SIG-M5 treated with dmso at 0.1 percent for 504 hours (cell line): ENCODE measurements at regions not wholly inside any gene's neighbourhood (a gene's known extent, or its start where the extent isn't known, plus 50 kb on each side); places are given as distances from the start of the nearest gene placed in this dataset.

ENCODE experiments used
- DNase-seq: peaks from one replicate; lab custom pipeline; 2025; ENCODE audit not compliant: unreplicated experiment; lab: John Stamatoyannopoulos, UW

DNA sequence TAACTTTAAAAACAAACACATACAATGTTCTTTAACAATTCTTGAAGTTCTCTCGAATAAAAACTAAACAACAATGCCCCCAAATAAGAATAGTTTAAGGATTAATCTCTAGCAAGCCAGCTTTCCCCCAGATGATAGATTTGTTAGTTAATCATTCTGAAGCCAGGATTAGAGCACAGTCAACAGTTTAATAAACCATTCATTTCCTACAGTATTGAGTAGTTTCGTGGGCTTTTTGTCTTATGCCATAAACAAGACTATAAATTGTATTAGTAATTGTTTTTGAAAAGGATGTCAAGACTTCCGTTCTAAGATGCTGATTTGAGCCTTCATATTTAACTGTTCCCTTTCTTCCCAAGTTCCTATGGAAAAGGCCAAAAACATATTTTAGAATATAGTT is 136.6 kb downstream of the PIK3R1 start:
- DNase-seq: no peak

DNA sequence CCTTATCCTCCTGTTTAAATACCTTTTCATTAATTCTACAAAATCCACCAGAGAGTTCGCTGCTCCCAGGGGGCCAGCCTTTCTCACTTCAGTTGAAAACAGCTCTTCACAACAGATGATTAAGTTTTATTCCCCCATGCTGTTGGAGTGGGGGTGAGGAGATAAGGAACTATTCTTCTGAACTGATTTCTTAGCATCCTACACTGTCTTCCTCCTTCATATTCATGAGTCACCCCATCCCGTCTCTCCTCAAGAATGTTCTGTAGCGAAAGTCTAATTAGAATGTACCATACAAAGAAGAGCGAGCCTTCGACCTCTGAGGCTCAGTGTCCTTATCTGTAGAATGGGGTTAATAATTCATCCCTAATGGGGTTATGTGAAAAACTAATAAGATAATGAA is 138.0 kb downstream of the PIK3R1 start:
- DNase-seq: no peak

DNA sequence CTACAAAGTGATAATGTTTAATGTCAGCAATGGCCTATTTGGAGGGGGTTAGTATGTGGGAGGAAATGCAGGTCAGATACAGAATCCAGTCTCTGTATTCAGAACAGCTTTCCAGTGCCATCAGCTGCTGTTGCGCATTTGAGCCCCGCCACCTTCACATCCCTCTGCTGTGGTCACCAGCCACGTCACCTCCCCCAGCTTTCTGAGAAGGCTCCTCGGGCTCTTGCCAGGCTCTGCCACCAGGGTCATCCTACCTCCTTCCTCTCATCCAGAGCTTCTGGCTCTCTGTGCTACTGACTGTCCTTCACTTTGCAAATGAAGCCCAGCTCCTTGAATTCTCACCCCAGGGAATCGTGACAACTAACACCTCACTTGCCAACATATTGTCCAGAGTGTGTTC is 138.8 kb downstream of the PIK3R1 start:
- no peak for DNase-seq

DNA sequence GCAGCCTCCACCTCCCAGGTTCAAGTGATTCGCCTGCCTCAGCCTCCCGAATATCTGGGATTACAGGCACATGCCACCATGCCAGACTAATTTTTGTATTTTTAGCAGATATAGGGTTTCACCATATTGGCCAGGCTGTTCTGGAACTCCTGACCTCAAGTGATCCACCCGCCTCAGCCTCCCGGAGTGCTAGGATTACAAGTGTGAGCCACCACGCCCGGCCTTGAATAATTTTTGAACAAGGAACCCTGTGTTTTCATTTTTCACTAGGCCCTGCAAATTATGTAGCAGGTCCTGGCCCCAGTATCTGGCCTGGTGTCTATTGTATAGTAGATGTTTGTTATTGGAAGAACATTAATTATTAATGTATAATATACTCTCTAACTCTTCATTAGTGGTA is 140.7 kb downstream of the PIK3R1 start:
- no peak for DNase-seq

DNA sequence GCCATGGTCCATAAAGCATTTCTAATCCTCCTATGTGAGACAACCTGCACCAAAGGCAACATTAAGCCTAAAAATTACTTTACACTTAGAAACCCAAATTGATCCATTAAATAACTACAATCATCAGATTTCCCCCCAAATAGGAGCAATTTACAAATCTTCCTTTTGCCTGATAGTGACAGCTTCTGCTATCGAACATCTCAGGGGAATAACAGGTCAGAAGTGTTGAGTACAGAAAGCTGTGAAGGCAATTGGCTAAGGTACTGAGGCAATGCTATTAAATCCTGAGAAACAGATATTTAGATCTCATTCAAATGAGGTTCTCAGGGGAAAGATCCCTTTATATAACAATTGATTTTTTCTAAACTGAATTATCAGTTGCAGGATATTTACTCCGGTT is 141.1 kb downstream of the PIK3R1 start:
- no peak for DNase-seq

DNA sequence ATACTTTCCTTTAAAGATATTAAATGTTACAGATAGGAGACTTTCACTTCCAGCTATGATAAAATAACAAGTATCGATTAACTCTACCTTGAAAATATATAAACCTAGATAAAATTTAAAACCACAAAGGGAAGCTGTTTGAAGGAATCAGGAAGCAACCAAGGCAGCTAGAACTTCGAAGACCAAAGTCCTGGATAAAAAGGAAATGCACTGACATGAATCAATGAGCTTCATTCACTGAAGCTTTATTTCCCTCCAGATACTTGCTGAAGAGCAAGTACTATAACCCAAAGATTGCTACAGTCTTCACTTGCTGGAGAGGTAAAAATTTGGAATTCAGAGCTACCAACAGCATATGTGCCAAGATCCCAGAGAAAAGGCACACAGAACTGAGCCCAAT is 144.1 kb downstream of the PIK3R1 start:
- no peak for DNase-seq

DNA sequence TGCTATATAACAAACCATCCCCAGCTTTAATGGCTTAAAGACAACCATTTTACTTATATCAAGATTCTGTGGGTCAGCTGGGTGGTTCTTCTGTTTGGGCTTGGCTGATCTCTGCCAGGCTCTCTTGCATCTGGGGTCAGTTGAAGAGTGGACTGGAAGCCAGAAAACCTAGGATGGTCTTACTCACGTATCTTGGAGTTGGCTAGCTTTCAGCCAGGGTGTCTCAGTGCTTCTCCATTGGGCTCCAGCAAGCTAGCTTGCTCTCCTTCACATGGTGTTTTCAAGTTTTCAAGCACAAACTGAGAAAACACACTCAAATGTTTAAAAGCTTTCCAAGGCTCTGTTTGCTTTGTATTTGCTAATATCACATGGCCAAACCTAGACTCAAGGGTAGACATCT is 146.8 kb downstream of the PIK3R1 start:
- no peak for DNase-seq

DNA sequence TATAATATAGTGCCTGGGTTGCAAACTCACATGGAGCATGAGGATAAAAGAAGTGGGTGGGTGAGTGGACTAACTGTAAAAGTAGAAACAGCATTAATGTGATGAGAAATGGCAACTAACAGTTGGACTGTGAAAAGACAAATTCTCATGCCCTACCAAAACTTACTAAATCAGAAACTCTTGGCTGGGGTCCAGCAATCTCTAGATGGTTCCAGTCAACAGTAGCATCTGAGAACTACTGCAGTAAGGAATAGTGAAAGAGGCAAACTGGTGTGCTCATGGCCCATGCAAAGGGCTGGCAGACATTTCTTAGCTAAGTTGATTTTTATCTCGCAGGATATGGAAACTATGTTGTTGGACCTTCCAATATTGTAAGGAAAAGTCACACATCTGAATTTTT is 150.3 kb downstream of the PIK3R1 start:
- DNase-seq: no peak

DNA sequence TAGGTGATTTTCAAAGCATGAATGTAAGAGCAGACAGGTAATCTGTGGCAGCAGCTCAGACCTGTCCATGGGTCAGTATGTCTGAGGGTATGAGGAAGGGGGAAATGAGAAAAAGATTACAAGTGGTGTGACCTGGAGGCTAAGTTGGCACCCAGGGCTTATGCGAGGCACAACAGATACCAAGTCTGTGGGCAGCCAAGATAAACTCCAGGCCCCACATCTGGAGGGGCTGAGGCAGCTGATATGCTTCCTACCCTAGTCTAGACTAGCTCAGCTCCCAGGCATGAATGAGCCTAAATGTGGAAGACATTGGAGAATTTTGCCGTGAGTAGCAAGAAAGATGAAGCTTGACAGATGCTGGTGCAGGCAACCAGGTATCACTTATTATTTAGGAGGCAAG is 151.7 kb downstream of the PIK3R1 start:
- no peak for DNase-seq

DNA sequence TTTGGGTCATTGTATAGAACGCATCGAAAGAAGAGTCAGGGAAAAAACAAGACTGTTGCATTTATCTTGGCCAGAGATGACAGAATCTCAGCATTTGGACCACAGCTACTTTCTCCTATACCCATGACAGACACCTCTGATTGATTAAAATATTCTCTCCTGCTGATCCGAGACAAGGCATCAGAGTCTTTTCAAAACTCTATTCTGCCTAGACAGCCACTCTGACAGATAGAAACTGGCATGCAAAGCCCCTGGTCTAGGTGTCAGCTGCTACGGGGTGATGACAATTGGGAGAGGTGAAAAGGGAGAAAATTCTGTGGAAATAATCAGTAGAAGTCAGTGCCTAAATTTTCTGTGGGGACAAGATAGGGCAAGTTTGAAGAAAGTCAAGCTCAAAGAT is 152.2 kb downstream of the PIK3R1 start:
- DNase-seq: no peak

DNA sequence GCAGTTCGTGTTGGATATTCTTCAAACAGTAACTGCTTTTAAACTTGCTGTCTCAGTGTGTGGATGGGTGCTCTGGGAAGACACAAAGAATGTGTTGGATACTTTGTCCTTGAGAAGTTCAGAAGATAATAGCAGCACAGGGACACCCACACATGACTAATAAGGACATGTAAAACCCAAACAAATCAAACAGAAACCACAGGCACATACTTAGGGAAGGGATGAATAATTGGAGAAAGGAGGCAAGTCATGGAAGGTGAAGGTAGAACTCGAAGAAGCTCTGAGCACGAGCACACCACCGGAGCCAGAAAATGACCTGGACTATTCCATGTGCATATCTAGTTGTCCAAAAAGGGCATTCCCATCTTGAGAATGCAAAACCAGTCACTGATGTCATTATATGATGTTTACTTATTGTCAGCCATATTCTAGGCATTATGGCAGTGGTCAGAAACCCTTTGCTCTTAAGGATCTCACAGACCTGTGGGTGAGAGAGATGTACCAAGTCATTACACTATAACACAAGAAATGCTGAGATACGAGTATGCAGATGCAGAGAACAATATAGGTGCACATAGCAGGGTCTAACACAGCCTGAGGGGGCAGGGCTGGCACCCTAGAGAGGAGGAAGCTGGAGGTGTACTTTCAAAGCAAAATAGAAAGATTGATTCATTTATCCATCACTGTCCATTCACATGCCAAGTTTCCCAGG is 152.9 kb downstream of the PIK3R1 start:
- DNase-seq: no peak

DNA sequence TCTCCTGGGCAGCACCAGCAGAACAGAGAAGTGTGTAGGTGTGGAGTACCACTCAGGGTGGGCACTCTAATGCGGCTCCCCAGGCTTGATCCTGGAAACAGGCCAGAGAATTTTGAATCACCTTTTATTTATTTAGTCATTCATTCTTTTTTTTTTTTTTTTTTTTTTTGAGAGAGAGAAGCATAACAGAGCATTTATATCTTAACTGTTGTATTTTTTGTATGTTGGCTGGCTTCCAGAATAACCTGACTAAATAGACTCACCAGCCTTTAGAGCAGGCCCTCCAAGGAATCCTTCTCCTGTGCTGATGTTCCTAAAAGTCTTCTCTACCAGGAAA is 153.4 kb downstream of the PIK3R1 start:
- DNase-seq: no peak

DNA sequence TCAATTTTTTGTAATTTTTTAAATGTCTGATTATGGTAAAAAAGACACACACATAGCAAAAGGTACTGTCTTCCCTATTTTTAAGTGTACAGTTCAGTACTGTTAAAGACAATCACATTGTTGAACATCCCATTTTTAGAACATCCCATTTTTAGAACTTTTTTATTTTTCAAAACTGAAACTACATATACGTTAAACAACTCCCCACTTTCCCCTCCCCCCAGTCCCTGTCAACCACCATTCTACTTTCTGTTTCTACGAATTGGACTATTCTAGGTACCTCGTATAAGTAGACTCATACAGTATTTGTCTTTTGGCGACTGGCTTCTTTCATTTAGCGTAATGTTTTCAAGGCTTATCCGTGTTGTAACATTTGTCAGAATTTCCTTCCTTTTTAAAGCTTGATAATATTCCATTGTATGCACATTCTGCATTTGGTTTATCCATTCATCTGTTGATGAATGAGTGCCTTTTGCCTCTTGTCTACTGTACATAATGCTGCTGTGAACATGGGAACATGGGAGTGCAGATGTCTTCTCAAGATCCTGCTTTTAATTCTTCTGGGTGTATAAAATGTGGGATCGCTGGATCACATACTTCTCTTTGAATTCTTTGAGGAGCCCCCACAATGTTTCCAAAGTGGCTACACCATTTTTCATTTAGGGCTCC is 154.0 kb downstream of the PIK3R1 start:
- DNase-seq: no peak

DNA sequence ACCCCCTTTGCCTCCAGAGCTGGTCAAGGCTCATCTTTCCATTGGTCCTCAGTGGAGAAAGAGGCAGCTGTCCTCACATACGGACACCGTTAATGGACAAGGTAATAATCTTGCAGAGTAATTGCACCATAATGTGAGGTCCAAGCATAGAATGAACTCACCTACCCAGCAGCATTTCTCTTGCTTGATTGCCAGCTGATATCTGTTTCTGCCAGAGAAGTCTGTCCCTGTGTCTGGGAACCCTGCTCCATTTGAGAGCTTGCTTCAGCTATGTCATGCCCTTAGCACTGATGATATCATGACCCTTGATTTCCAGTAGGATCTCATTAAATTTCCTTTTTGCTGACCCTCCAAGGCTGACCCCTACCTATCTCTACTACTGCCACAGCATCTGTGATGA is 154.6 kb downstream of the PIK3R1 start:
- no peak for DNase-seq

DNA sequence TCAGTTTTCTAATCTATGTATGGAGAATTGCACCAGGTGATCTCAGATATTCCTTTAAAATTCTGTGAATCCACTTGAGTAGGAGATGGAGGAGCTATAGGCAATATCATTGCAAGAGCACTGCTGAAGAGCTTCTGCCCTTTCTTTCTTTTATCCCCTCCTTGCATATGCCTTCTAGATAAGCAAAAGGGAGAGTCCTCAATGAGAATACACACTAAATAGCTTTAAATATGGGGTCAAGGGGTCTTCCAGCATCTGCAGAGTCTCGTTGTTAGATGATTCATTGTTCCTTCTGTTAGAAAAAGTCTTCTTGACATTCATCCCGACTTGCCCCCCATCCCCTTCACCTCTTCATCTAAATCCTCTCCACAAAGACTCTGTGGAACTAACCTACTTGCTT is 156.1 kb downstream of the PIK3R1 start:
- DNase-seq: no peak

DNA sequence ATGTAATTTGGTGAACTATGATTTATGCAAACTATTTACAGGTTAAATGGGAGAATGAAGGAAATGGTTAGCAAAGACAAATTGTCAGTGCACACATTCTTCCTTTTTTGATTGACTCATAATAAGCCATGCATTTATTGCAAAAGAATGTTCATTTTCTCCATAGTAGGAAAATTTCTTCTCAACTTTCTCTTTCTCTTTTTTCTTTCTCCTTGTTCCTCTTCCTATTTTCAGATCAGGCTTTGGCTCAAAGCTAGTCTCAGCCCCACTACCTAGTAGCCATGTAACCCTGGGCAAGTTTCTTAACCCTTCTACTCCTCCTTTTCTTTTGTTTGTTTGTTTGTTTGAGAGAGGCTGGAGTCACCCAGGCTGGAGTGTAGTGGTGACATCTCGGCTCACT is 156.6 kb downstream of the PIK3R1 start:
- peak; percentile 23 for DNase-seq

DNA sequence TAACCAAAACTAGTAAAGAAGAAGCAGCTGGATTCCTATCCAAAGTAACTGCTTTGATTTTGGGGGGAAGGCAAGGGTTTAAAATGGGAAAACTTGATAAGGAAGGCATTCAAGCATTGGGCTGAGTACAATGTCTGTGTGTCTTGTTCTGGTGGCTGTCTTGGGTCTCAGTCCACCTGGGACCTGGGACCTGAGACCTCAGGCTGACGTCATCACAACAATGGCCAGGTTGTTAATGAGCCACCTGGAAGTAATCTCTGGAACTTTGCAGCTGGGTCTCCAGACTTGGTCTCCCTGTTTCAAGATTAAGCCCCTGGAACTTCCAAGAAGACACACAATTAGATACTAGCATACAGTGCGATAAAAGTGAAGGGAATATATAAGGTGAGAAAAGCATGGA is 157.5 kb downstream of the PIK3R1 start:
- no peak for DNase-seq

DNA sequence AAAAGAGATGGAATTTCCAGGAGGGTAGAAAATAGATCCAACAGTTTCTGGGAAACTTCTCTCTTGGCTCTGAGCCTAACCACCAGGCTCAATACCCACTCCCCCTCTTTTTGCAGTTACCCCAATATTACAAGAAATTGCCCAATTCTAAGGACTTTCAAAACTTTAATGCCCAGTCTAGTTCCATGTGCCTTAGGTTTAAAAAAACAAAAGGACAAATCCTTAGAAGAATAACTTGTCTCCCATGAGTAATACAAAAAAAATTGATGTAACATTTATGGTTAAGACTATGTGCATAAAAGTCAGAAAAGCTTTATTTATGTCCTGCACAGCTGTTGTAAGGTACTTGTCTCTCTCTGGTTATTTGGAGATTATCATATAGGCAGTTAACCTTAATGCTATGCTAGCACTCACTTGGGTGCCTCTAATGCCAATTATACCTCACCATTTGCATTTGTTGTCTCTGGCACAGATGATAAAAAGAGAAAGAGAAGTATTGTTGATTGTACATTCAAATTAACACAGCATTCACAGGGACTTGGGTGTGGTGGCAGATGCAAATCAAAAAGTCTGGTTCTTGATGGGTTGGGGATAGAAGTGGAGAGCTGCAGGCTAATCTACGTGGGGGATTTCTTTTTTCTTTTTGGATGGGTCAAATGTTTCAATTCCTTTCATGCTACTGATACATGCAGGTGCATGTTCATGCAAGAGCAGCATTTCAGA is 159.4 kb downstream of the PIK3R1 start:
- no peak for DNase-seq

DNA sequence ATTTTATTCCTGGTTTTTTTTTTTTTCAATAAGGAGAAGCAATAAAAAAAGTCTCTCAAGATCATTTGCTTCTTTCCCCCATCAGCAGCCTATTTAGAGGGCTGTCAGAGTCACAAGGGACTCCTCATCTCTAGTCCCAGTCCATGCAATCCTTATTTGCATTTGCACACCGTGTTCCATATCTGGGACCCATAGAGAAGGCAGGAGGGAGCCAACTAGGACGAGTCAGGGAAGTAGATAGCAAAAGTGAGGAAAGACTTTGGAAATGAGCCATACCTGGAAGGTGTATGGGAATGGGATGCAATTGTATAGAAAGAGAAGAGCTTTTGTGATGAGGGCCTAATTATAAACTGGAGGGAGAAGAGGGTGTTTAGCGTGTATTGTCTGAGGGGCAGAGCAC is 160.0 kb downstream of the PIK3R1 start:
- no peak for DNase-seq

DNA sequence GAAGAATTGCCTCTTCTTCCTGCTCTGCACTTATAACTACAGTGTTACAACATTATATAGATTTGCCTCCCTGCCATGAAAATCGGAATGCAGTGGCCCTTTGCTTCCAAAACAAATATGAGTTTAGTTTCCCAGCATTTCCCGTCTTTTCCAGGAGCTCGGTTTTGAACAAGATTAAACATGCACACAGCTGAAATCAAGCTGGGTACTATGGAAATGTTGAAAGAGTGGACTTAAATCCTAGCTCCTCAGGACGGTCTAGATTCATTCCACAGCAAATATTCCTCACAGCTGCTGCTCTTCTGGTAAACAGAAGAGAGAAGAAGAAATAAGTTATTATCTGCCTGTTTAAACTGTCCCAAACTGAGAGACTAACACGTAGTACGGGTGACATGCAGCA is 161.4 kb downstream of the PIK3R1 start:
- no peak for DNase-seq

DNA sequence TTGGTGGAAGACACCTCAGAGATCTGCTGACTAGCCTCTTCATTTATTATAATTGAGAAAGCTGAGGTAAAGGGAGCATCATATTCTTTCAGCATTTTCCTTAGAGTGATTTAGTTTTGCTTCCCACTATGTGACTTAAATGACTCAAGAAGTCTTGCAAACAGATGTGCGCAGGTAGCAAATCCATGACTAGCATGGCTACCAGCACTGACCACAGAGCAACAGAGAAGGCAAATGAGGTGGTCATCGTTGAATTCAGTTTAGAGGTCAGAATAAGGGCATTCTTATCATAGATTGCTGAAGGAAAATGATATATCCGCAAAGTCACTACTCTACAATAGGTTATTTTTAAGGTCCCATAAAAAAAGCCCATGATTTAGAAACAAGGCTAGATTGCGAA is 162.2 kb downstream of the PIK3R1 start:
- DNase-seq: no peak

DNA sequence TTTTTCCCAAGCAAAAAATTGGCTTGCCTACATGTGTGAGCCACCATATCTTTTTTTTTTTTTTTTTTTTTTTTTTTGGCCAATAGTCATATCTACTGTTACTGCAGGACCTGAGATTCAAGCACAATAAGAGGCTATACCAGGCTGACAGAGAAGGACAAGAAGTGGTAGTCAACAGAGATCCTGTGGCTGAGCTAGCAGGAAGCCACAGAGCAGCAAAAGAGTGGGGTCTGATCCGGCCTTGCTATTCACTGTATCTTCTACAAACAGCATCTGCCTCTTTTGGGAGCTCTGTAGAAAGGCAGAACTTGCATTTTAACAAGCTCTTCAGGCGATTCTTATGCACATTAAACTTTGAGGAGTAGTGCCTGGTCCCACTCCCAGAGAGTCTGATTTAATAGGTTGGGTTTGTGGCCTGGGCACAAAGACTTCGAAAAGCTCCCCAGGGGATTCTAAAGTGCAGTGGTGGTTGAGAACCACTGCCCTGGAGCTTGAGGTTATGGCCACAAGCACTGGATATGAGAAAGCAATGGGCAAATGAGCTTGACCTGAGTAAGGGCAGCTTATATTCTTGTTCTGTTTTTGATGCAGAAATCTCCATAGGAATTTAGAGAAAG is 162.8 kb downstream of the PIK3R1 start:
- no peak for DNase-seq
